ENCODE measurements at regions not wholly inside any gene's neighbourhood (a gene's known extent, or its start where the extent isn't known, plus 50 kb on each side); places are given as distances from the start of the nearest gene placed in this dataset.

DNA sequence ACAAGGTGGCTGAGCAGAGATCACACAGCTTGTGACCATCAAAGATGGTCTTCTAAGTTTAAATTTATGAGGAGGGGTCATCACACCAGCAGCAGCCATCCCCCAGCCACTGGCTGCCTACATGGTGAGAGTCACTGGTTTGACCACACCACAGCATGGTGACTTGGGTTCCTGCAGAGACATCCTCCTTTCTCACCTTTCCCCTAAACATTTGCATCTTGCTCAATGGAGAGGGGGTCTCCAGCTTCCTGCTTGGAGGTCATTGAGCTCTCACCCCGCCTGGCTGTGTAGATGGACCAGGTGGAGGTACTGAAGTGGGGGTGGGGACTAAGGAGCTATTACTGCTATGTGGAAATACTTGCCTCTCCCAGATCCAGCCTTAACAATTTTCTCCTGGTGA is 247.6 kb upstream of the ARGLU1 start:
- TF ChIP-seq, protein P1, sequence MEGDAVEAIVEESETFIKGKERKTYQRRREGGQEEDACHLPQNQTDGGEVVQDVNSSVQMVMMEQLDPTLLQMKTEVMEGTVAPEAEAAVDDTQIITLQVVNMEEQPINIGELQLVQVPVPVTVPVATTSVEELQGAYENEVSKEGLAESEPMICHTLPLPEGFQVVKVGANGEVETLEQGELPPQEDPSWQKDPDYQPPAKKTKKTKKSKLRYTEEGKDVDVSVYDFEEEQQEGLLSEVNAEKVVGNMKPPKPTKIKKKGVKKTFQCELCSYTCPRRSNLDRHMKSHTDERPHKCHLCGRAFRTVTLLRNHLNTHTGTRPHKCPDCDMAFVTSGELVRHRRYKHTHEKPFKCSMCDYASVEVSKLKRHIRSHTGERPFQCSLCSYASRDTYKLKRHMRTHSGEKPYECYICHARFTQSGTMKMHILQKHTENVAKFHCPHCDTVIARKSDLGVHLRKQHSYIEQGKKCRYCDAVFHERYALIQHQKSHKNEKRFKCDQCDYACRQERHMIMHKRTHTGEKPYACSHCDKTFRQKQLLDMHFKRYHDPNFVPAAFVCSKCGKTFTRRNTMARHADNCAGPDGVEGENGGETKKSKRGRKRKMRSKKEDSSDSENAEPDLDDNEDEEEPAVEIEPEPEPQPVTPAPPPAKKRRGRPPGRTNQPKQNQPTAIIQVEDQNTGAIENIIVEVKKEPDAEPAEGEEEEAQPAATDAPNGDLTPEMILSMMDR (IDR thresholded peaks at IDR 0.05; ENCODE audit: insufficient read depth, low read depth, low read length) = no peak
- no peak for TF ChIP-seq EZH2 (IDR thresholded peaks at IDR 0.05; ENCODE audit: insufficient read depth, low read length)

Measured in astrocyte (in vitro differentiated cells and primary cell).